ENCODE measurements at regions not wholly inside any gene's neighbourhood (a gene's known extent, or its start where the extent isn't known, plus 50 kb on each side); places are given as distances from the start of the nearest gene placed in this dataset.
A peak's percentile ranks its signal among the peaks of the same experiment; 100 is the strongest.

GRCh38 chr6:149212206-149212605, 105.3 kb upstream of the TAB2 start:
- Histone ChIP-seq H3K36me3 (no peaks in the 10 kb centered on the region), H3K27ac (replicated peaks in 1 of 4) (peak overlapping the region in 1 of 4 donors; percentile 7), H3K4me3 (no peak overlapping the region), H3K27me3 (no peaks in the 10 kb centered on the region), H3K9me3 (no peaks in the 10 kb centered on the region), H3K4me1 (peaks cover 4 to 34% (median 26%) of the 10 kb centered on the region in 4 donors)
- TF ChIP-seq POLR2AphosphoS5 (IDR thresholded peaks at IDR 0.05): no peak
- no peak for TF ChIP-seq EP300 (IDR thresholded peaks at IDR 0.05)
- TF ChIP-seq CTCF (IDR thresholded peaks at IDR 0.05): no peak
- no peak for TF ChIP-seq POLR2A (IDR thresholded peaks at IDR 0.05; ENCODE audit: low read depth)
- intact Hi-C loops (cut with DNase I): no loop called here
- WGBS: 42% methylated on average over 6 of the region's 6 CpGs
- no peak for DNase-seq (ENCODE audit: extremely low spot score)

GRCh38 chr6:149212892-149213801, 104.4 kb upstream of the TAB2 start:
- WGBS: 70% methylated on average over 9 of the region's 9 CpGs
- Histone ChIP-seq H3K27me3 (no peaks in the 10 kb centered on the region), H3K4me3 (no peak overlapping the region), H3K9me3 (no peaks in the 10 kb centered on the region), H3K27ac (replicated peaks in 1 of 4) (no peak overlapping the region), H3K36me3 (no peaks in the 10 kb centered on the region), H3K4me1 (peaks cover 4 to 30% (median 22%) of the 10 kb centered on the region in 4 donors)
- no peak for TF ChIP-seq CTCF (IDR thresholded peaks at IDR 0.05)
- TF ChIP-seq POLR2AphosphoS5 (IDR thresholded peaks at IDR 0.05): no peak
- no peak for TF ChIP-seq EP300 (IDR thresholded peaks at IDR 0.05)
- TF ChIP-seq POLR2A (IDR thresholded peaks at IDR 0.05; ENCODE audit: low read depth): no peak
- intact Hi-C loops (cut with DNase I): no loop called here
- no peak for DNase-seq (ENCODE audit: extremely low spot score)

GRCh38 chr6:149213829-149214228, 103.7 kb upstream of the TAB2 start:
- no peaks in the 10 kb centered on the region for H3K36me3 ChIP-seq
- H3K4me3 ChIP-seq: no peak overlapping the region
- no peak for TF ChIP-seq CTCF (IDR thresholded peaks at IDR 0.05)
- TF ChIP-seq POLR2A (IDR thresholded peaks at IDR 0.05; ENCODE audit: low read depth): no peak
- no peak for TF ChIP-seq POLR2AphosphoS5 (IDR thresholded peaks at IDR 0.05)
- TF ChIP-seq EP300 (IDR thresholded peaks at IDR 0.05): no peak
- H3K27ac ChIP-seq (replicated peaks in 1 of 4): no peak overlapping the region
- intact Hi-C loops (cut with DNase I): no loop called here
- H3K9me3 ChIP-seq: no peaks in the 10 kb centered on the region
- peaks cover 4 to 27% (median 19%) of the 10 kb centered on the region in 4 donors for H3K4me1 ChIP-seq
- no peaks in the 10 kb centered on the region for H3K27me3 ChIP-seq
- WGBS: 95% methylated on average over 4 of the region's 4 CpGs
- DNase-seq (ENCODE audit: extremely low spot score): no peak

GRCh38 chr6:149216459-149216858, 101.1 kb upstream of the TAB2 start:
- no peaks in the 10 kb centered on the region for H3K9me3 ChIP-seq
- intact Hi-C loops (cut with DNase I): no loop called here
- peaks cover 0 to 15% (median 11%) of the 10 kb centered on the region in 4 donors for H3K4me1 ChIP-seq
- H3K27ac ChIP-seq (replicated peaks in 1 of 4): no peak overlapping the region
- H3K4me3 ChIP-seq: no peak overlapping the region
- WGBS: 96% methylated on average over 4 of the region's 4 CpGs
- no peaks in the 10 kb centered on the region for H3K27me3 ChIP-seq
- no peak for DNase-seq (ENCODE audit: extremely low spot score)
- TF ChIP-seq EP300 (IDR thresholded peaks at IDR 0.05) (no peak), CTCF (IDR thresholded peaks at IDR 0.05) (no peak), POLR2AphosphoS5 (IDR thresholded peaks at IDR 0.05) (no peak), POLR2A (IDR thresholded peaks at IDR 0.05; ENCODE audit: low read depth) (no peak)
- no peaks in the 10 kb centered on the region for H3K36me3 ChIP-seq

Measured in esophagus muscularis mucosa (tissue), 4 donors.